ENCODE measurements at regions not wholly inside any gene's neighbourhood (a gene's known extent, or its start where the extent isn't known, plus 50 kb on each side); places are given as distances from the start of the nearest gene placed in this dataset.
"Not testable (repeated sequence)": the region's sequence is repeated elsewhere in the genome, so short reads cannot be mapped to it uniquely, and the experiment has no call there.

DNA sequence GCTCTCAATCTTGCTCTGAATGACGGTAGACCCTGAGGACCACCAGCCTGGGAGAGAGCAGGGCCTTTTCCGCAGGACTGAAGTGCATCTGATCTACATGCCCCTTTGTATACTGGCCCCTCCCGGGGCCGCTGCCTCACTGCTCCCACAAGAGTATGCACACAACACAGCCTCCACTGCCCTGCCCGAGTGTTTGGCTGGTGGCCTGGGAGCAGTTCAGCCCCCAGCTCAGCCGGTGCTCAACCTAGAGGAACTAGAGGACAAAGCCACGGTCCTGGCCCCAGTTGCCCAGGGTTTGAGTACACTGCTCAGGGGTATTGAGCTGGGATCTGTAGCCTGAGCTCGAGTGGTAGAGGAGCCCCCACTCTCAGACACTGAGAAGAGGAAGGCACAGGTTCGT is 118.9 kb upstream of the CAB39 start:
- intact Hi-C loops (cut with micrococcal nuclease): no loop called here

DNA sequence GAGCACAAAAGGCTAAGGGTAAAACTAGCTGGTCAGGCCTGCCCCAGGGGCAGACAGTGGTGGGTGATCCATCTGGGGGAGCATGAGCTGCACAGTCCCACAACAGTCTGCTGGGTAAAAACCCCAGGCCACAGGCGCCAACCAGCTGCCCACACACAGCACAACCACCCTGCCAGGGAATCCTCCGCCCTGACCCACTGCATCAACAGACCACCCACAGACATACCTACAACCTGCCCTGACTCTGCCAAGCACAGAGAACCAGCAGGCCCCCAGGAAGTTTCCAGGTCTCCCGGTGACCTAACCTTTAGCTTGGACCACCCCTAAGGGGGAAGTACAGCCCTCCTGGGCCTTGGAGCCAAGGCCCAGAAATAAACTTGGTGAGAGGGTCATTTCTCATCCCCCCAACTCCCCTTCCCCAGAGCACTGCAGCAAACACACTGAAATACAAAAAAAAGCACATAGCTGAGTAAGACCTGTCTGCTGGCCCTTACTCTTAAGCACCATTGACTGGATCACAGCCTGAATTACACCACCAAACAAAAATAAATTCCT is 118.3 kb upstream of the CAB39 start:
- intact Hi-C loops (cut with micrococcal nuclease): no loop called here

GRCh38 chr2:230599853-230600252 is 112.8 kb upstream of the CAB39 start:
- intact Hi-C loops (cut with micrococcal nuclease): no loop called here

- intact Hi-C loops (cut with micrococcal nuclease): no loop called here
Measured at GRCh38 chr2:230600285-230600684, 112.4 kb upstream of the CAB39 start.

DNA sequence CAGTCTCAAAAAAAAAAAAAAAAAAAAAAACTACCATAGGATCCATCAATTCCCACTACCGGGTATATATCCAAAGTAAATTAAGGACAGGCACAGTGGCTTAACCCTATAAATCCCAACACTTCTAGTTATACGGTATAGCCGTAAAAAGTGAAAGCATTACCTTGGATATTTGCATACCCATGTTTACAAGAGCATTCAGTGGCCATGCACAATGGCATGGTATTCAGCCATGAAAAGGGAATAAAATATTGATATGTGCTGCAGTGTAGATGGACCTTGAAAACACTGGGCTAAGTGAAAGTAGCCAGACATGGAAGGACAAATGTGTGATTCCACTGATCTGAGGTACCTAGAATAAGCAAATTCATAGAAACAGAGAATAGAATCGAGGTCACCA is 111.8 kb upstream of the CAB39 start:
- intact Hi-C loops (cut with micrococcal nuclease): no loop called here

- intact Hi-C loops (cut with micrococcal nuclease): no loop called here
Measured at GRCh38 chr2:230601510-230601909, 111.1 kb upstream of the CAB39 start.

DNA sequence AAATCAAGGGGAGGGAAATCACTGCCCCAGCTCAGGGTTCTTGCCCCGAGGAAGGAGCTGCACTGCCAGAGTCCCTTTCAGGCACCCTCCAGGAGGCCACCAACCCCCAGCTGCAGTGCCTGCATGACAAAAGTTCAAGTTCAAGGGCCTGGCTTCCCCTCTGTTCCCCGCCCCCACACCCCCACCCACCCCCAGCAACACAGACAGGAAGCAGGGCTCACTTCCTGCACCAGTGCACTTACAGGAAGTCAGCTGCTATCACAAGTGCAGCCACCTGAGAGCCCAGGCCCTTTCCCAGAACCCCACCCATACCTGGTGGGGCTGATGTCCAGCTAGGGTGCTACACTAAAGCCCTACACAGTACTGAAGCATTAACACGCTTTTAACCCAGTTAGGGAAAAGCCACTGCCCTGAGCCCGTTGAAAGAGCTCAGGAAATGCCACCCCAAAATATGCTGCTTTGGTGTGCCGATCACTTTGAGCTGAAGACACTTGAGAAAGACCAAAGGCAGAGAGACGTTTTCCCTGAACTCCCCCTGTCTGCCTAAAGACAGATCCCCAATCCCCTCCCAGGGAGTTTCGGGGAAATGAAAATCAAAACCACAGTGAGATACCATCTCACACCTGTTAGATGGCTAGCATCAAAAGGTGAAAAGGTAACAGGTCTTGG is 109.9 kb upstream of the CAB39 start:
- intact Hi-C loops (cut with micrococcal nuclease): no loop called here

DNA sequence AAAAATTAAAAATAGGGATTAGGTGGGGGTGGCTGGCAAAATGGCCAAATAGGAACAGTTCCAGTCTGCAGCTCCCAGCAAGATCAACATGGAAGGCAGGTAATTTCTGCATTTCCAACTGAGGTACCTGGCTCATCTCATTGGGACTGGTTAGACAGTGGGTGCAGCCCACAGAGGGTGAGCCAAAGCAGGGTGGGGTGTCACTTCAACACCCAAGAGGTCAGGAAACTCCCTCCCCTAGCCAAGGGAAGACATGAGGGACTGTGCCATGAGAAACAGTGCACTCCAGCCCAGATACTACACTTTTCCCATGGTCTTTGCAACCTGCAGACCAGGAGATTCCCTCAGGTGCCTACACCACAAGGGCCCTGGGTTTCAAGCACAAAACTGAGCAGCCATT is 109.3 kb upstream of the CAB39 start:
- intact Hi-C loops (cut with micrococcal nuclease): not testable (repeated sequence)

GRCh38 chr2:230604158-230604557 is 108.5 kb upstream of the CAB39 start:
- intact Hi-C loops (cut with micrococcal nuclease): not testable (repeated sequence)

- intact Hi-C loops (cut with micrococcal nuclease): loop anchor here (2.0 to 10.0 kb wide), 7 partner anchors 45 to 689 kb away; partner anchors contain the start of genes CAB39, FBXO36, SLC16A14 and SP140
Measured at GRCh38 chr2:230614040-230614439, 98.6 kb upstream of the CAB39 start.

DNA sequence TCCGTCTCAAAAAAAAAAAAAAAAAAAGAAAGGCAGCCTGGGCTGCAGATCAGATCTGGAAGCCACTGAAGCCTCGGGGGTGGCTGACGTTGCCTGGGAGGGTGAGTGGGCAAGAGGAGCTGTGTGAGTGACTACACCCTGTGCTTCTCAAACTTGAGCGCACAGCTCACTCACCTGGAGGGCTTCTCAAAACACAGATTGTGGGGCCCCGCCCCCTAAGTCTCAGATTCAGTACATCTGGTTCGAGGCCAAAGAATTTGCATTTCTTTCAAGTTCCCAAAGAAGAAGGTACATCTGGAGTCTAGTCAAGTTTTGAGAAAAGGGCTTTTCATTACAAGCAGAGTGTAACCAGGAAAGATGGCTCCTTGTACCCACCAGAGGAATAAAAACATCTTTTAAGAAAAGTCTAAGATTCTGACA is 97.7 kb upstream of the CAB39 start:
- intact Hi-C loops (cut with micrococcal nuclease): loop anchor here (2.0 to 10.0 kb wide), 8 partner anchors 44 to 690 kb away; partner anchors contain the start of genes CAB39, FBXO36, SLC16A14 and SP140

DNA sequence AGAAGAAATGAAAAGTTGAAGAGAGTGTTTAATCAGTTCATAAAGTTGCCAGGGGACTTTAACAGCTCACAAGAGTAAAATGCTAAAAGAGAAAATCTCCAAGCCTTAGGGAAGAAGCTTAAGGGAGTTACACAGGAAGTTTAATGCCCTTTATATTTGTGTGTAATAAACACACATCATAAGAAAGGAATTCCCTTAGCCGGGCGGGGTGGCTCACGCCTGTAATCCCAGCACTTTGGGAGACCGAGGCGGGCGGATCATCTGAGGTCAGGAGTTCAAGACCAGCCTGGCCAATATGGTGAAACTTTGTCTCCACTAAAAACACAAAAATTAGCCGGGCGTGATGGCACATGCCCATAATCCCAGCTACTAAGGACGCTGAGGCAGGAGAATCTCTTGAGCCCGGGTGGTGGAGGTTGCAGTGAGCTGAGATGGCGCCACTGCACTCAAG is 95.4 kb upstream of the CAB39 start:
- intact Hi-C loops (cut with micrococcal nuclease): loop anchor here (2.0 to 10.0 kb wide), 4 partner anchors 26 to 692 kb away; partner anchors contain the start of genes FBXO36 and TRIP12

- intact Hi-C loops (cut with micrococcal nuclease): loop anchor here (5.0 to 10.0 kb wide), 3 partner anchors 175 to 695 kb away; partner anchors contain the start of genes FBXO36 and TRIP12
Measured at GRCh38 chr2:230619491-230619890, 93.2 kb upstream of the CAB39 start.

- intact Hi-C loops (cut with micrococcal nuclease): not testable (repeated sequence)
Measured at GRCh38 chr2:230625220-230625619, 87.4 kb upstream of the CAB39 start.

GRCh38 chr2:230627091-230627490 is 85.6 kb upstream of the CAB39 start:
- intact Hi-C loops (cut with micrococcal nuclease): not testable (repeated sequence)

- intact Hi-C loops (cut with micrococcal nuclease): no loop called here
Measured at GRCh38 chr2:230627806-230628724, 84.6 kb upstream of the CAB39 start.

- intact Hi-C loops (cut with micrococcal nuclease): no loop called here
Measured at GRCh38 chr2:230631470-230631869, 81.2 kb upstream of the CAB39 start.

- intact Hi-C loops (cut with micrococcal nuclease): no loop called here
Measured at GRCh38 chr2:230634146-230634545, 78.5 kb upstream of the CAB39 start.

GRCh38 chr2:230634721-230635313 is 77.8 kb upstream of the CAB39 start:
- intact Hi-C loops (cut with micrococcal nuclease): not testable (repeated sequence)

DNA sequence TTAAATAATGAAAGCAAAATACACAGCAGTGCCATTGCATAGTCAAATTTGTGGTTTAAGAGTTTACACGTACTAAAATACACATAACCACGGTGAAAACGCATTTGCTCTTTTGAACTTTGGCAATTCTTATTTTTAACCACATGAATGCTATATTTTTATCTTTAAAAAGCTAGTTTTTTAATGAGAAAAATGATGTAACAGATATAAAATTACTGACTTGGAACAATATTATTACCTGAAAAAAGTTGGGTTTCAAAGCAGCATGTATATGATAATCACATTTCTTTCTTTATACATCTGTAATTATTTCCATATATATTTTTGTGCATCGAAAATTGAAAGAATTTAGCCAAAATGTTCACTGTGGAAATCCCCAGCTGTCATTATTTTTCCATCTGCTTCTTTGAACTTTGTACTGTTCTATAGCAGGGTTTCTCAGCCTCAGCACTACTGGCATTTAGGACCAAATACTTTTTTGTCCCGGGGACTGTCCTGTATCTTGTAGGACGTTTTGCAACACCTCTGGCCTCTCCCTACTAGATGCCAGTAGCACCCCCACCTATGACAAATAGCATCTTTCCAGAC is 75.9 kb upstream of the CAB39 start:
- intact Hi-C loops (cut with micrococcal nuclease): no loop called here

- intact Hi-C loops (cut with micrococcal nuclease): not testable (repeated sequence)
Measured at GRCh38 chr2:230637486-230637885, 75.2 kb upstream of the CAB39 start.

All from T-helper 2 cell treated with Interferon-gamma antibody and Interleukin-4, amounts not matched to agents 100 ng/mL and 5 ng/mL, for 36 hours (primary cell).